HuH-7 (cell line): ENCODE measurements at regions not wholly inside any gene's neighbourhood (a gene's known extent, or its start where the extent isn't known, plus 50 kb on each side); places are given as distances from the start of the nearest gene placed in this dataset.

Source experiments
- DNase-seq: peaks from one replicate; pipeline ENCODE4 v3.0.0; 2011; ENCODE audit warnings: low spot score

DNA sequence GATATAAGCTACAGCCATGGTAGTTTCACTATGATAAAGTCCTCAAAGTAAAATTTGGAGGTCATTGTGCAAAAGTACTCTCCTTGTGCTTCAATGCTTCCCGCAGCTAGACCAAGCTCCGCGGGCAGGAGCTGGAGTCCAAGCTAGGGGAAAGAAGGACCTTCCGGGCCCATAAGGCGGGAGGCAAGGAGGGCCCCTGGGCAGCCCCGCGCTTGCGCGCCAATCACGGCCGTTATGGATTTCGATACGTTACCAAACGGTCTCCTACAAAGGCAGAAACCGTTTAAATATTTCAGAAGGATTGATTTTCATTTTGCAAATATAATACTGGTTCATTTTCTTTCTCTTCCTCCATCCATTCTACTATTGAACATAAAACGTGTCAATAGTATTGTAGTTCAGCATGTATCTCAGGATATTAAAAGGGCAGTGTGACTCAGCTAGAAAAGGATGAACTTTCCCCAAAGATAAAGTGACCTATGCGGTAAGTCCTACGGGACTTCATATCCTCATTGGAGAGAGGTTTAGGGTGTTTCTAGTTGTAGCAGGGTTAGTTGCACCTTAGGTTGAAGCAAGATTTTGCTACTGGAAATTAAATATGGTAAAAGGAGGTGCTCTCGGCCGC is 128.0 kb downstream of the KIF20B start:
- DNase-seq, result no peak

DNA sequence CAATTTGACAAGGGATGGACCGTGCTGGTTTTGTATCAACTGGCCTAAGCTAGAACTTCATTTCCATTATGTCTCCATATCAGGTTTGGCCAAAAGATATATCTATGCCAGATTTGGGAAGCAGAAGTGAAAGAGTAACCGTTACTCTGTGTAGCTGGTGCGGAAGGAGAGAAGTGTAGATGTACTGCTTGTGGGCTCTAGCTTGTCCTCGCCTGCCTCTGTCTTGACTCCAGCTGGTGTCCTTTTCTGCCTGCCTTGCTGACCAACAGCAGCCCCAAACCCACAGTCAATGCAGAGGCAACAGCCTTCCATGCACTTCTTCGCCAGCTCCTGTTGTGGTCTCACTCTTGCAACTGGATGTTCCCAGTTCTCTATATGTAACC is 128.5 kb downstream of the KIF20B start:
- DNase-seq, result no peak

DNA sequence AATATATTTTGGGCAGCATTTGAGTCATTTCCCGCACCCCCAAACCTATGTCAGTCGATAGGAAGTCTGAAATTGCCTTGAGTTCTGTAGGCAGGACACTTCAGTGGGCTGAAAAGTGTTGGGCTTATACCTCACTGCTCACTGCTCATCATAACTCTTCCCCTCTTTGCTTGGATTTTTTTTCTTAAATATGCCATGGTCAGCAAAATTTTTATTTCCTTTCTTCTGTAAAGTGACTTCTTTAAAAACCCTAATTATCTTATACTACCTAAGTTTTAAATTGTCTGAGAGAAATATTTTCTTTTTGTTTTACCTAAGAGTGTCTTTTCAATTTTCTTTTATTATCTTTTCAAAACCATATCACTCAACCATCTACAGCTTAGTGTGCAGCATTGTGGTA is 129.2 kb downstream of the KIF20B start:
- no peak for DNase-seq

DNA sequence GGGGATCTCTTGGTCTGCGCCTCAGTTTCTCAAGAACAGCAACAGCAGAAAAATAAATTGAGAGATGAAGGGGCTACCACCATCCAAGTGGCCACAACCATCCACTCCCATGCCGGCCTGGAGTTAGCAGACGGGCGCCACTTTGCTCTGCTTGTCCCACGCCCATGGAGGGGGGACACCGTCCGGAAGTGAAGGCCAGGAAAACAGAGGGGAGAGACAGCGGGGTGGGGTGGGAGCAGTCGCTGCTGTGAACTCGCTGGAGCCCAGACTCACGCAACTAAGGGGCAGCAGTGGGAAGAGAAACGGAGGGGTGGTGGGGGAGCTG is 135.4 kb downstream of the KIF20B start:
- DNase-seq, result no peak

DNA sequence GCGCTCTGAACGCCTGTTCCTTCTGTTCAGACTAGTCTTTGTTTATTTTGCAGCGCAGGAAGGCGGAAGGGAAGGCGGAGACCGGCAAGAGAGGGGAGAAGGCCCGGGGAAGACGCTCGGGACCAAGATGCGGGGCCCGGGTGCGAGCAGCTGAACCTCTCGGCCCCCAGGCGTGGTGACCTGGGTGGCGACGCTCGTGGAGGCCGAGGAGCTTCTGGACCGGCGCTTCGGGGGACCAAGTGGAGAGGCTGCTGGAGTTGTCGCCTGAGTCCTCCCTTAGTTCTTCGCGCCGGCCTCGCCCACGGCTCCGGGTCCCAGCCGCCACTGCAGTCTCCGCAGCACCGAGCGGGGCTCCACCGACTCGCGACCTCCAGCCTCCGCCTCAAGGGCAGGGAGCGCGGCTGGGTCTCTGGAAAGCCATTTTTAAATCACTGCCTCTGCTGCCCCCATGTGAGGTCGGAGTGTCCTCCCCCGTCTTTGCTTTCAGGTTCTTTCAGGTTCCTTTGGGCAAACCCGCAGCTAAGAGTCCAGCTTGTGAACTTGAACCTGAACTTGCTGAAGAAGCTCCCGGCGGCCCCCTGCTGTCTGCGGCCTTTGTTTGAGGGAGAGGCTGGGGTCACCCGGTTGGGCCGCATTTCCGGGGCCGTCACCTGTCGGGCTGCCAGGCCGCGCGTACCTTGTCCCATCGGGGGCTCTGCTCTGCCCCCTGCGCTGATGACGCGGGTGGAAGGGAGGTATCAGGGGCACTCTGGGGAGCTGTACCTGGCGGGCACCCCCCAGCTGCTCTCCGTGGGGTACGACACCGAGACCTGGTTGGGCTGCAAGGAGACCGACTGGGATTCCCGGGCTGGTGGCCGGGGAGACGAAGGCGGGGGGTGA is 136.0 kb downstream of the KIF20B start:
- DNase-seq, result no peak

DNA sequence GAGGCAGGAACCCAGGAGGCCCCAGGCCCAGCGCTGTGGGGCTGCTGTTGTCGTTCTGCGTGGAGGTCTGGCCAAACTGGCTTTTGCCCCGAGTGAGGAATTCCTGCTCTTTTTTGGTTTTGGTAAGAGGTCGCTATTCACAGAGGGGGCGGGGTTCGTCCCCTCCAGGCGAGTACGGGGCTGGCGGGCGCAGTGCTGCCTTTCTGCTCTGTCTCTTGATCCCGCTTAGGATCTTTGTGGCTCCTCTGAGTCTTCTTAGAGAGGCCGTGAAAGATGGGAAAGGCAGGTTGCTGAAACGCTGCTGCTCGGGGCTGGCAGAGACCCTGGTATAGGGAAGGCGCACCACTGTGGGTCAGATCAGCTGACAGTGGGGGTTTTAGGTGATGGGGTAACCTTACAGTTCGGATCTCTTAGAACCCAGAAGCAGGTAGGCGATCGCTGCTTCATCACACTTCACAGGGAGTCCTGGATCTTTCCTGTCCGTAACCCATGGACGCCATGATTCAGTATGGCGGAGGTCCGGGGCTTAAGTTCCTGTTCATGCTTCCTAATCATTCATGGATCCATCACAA is 136.7 kb downstream of the KIF20B start:
- no peak for DNase-seq

DNA sequence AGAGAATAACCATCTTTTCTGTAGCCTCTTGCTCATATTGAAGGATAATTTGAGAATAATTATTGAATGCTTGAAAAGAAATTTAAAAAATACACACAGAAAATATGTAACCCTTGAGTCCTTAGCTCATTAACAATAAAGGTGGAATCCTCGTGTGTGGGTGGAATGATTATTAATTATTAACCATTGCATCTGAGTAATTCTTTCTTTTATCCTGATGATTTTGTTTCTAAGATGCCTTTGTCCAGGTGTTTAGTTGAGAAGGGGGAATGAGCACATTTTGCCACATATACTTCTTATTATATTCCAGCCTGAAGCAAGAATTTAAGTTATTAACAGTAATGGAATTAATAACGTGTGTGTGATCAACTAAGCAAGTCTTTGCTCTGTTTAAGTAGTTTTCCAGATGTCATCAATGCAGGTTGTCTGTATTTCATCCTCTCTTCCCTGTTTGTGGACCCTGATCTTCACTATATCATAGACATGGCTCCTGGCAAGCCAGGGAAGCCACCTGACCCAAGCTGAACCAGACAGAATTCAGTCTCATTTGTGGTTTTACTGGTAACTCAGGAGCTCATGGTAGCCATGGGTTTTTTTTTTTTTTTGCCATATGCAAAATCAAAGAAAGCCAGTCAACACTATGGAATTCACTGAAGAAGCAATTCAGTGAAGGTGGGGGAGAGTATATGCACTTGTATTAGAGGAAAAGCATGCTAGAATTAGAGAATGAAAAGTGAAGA is 144.3 kb downstream of the KIF20B start:
- no peak for DNase-seq

DNA sequence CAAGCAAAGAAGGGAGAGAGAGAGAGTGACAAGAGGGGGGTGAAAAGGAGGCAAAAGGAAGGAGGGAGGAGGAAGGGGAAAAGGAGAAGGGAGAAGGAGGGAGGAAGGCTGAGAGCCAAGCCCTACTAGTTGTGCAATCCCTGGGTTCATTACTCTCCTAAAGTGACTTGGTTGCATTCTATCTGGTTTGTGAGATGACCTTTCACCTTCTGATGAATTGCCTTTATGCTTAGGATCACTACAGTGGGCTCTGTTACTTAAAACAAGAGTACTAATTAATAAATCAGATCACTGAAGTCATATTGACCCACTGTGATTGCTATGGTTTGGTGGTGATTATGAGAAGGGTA is 144.9 kb downstream of the KIF20B start:
- no peak for DNase-seq

DNA sequence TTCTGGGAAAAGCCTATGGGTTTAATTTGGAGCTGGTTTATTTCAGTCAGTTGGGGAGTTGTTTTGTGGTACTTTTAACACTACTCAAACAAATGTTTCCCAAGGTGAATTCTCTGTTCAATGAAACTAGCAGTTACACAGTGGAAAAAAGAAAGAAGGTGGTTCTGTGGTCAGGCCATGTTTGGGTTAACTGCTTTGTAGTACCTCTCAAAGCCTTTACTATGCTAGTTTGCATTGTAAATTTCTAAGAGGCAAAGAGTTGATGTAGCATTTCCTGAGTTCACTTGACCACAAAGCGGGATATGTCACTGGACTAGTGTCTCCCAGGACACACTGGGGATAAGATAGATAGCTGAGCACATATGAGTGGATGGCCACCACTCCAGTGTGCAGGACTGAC is 145.4 kb downstream of the KIF20B start:
- DNase-seq, result no peak

DNA sequence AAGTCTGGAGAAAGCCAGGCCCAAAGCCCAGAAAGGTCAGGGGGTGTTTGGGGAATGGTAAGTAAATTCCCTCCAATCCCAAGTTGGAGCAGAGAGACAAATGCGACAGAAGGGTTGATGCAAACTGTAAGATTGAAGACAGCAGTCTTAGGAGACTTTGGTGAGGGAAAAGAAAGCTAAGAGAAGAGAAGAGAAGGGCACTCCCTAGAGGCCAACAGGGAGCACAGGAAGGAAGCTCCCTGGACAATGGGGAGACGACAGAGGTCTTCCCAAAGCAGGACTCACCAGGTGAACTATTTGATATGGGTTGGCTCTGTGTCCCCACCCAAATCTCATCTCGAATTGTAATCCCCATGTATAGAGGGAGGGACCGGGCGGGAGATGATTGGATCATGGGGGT is 151.5 kb downstream of the KIF20B start:
- DNase-seq, result no peak

DNA sequence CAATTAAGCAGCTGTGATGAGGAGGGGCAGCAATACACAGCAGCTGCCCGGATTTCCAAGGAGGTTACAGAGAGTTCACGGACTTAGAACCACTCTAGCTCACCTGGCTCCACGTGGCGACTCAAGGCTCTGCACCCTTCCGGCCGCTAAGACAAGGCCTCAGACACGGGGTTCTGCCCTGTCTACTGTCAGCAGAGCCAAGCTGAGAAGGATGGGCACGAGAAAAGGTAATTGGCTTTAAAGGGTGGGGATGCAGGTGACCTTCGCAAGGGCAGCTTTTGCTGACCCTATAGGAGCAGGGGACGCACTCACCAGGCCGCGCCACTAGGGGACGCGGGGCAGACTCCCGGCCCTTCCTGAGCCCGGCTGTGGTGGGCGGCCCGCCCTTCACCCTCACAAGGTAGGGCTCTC is 152.4 kb downstream of the KIF20B start:
- peak; percentile 47 for DNase-seq

DNA sequence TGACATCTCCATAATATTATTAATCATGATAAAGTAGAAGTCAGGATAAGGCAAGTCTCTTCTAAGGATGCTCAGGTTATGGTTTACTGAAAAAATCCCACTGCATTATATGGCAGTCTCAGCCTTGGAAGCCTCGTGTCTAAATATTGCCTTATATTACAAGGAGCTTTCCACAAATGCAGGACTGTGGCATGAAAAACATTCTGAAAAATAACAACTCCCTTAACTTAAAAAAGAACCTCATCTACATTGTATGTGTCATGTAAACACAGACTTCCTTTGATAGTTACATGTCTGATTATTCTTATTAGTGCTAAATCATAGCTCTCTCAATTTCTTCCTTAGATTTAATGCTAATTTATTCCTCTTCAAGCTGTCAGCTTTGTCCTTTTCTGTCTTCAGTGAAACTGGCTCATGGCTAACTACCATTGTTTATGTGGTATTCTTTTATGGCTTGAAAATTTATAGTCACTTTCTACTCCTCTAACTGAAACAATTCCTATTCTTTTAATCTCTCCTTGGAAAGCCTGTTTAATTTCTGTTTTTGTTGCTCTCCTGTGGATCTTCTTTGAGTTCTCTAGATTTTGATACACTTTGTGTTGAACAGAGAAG is 156.1 kb downstream of the KIF20B start:
- no peak for DNase-seq

DNA sequence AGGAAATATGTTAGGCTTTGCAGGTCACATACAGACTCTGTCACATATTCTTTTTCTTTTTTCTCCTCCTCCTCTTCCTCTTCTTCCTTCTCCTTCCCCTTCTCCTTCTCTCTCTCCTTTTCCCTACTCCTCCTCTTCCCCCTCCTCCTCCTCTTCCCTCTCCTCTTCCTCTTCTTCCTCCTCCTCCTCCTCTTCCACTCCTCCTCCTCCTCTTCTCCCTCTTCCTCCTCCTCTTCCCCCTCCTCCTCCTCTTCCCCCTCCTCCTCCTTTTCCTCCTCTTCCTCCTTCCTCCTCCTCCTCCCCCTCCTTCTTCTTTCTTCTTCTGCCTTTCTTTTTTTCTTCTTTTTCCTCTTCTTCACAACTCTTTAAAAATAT is 159.8 kb downstream of the KIF20B start:
- no peak for DNase-seq

DNA sequence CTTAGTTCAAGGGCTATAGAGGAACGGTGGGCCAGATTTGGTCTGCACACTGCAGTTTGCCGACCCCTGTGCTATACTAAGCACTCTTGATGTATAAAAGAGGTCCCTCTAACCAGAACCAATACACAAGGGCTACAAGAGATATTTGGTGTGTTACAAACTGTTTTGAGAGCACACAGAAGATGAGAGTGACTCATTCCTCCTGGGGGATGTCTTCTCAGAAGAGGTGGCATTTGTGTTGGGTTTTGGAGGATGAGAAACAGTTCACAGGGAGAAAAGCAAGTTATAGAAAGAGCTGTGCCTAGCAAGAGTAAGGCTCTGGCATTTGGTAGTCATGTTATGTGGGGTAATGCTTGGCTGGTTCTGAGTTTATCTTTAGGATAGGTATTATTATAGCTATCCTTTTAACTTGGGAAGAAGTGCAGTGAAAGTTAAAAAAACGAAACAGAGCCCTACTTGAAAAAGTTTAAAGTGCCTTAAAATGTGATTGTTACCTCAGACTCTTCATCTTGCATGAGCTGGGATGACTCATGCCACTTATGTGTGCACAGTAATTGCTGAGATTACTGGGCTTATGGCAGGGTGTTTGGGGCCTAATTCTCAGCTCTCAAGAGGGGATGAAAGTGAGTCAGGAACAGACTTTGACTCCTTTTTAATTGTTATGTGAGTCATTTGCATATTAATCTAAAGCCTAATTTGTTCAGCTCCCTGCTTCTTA is 160.4 kb downstream of the KIF20B start:
- no peak for DNase-seq

DNA sequence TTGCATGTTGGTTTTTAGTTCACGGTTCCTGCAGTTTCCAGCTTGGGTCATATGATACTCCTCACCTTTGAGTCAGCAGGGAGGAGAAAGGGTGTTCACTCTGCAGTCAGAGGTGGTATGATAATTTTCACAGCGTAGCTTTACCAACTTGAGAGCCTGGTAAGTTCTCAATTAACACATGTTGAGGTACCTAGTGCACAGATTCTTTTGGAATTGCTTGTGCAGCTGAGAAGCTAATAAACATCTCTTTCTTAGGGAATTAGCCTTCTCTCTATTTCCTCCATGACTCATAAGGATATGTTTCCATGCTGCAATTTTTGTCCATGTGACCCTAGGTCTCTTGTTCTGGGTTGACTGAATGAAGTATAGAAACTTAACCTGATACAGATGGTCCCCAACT is 166.6 kb downstream of the KIF20B start:
- no peak for DNase-seq

DNA sequence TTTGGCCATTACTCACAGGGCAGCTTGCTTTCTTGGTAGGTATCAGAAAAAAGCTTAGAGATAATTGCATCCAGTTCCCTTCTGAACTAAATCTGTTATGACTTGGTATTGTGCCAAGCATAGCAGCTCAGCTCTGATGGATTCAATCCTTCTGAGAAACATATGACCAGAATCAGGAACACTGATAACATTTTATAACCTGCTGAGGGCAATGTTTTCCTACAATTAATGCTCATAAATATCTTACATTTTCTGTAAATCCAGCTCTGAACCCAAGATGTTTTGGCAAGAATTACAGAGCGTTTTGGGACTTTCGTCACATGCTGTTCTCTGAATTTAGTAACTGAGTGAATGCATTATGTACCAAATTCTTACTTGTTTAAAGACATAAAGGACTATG is 167.8 kb downstream of the KIF20B start:
- DNase-seq, result no peak

DNA sequence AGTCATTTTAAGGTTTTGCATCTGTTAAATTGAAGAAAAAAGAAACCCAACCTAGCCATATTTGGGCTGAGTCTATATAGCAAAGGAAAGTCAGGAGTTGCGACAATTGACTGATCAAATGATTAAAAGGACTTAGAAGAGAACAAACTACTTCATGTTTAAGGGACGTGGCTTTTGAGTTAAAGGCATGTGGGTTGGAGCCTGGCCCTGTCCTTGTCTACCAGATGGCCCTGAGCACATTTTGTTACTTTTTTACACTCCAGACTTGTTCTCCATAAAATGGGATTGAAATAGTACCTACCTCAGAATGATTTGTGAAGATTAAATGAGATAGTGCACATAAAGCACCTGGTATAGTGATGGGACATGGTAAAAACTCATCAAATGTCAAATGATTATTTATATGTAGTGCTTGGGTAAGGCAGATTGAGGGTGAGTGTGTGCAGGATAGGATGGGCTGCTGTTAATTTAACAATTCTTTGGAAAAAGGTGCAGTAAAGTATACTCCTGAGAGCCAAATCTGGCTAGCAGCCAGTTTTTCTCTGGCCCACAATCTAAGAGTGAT is 168.3 kb downstream of the KIF20B start:
- no peak for DNase-seq

DNA sequence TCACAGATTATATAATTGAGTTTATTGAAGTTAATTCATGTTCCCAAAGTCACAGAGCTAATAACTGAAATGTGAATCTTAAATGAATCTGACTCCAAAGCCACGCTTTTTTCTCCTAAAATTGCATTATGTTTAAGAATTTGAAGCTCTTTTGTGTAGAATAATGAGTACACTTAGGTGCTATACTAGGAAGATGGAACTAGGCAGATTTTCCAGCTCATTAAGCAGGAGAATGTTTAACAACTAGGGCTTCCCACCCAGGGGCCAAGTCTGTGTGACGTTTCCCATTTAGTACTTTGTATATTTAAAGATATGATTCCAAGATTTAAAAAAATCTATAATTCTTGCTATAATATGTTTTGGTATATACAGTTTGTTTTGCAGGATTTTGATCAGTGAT is 169.5 kb downstream of the KIF20B start:
- no peak for DNase-seq

DNA sequence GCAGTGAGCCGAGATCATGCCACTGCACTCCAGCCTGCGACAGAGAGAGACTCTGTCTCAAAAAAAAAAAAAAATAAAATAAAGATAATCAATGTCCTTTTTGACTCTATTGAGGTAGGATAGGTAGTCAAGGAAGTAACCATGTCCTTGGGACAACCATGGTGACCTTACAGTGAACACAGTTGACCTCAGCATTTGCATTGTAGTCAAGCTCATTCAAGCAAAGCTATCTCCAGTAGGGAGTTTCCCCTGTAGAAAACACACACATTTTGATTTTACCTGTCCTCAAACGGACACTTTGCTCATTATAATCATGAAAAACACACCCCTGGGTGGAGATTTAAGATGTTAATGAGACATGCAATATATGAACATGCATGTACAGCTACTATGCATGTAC is 171.7 kb downstream of the KIF20B start:
- DNase-seq, result no peak

DNA sequence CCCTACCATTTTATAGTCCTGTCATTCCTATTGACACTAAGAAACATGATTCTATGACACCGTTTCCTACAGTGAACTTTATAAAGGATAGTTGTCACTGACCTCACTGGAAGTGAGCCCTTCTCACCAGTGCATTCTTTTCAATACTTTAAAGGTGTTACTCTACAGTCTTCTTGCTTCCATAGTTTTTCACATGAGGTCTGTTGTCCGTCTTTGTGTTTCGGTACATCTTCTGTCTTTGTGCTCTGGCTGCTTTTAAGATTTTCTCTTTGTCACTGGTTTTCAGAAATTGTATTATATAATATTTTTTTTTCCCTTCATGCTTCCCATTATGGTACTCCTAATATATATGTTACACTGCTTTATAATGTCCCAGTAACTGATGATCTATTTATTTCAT is 174.2 kb downstream of the KIF20B start:
- no peak for DNase-seq

DNA sequence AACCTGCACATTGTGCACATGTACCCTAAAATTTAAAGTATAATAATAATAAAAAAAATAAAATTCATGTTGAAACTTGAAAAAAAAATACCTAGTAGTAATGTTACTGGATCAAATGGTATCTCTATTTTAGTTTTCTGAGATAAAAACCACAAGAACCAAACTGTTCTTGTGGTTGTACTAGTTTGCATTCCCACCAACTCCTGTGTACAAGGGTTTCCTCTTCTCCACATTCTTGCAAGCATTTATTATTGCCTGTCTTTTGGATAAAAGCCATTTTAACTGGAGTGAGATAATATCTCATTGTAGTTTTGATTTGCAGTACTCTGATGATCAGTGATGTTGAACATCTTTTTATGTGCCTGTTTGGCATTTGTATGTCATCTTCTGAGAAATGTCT is 177.7 kb downstream of the KIF20B start:
- DNase-seq, result no peak

DNA sequence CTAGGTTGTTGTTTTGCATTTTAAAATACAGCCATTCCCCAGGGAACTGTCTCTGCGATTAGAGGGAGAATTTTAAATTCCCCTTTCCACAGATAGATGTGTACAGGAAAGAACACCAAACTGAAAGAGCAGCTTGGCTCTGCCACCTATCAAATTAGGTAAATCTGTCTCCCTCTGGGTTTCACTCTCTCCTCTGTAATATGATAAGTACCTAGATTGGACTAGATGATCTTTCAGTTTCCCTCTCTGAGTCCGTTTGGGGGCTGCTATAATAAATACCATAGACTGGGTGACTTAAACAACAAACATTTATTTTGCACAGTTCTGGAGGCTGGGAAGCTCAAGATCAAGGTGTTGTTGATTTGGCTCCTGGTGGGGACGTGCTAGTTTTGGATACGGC is 186.0 kb downstream of the KIF20B start:
- DNase-seq, result no peak
